Naive B cell (primary cell): ENCODE measurements at regions not wholly inside any gene's neighbourhood (a gene's known extent, or its start where the extent isn't known, plus 50 kb on each side); places are given as distances from the start of the nearest gene placed in this dataset.
"Not testable (repeated sequence)": the region's sequence is repeated elsewhere in the genome, so short reads cannot be mapped to it uniquely, and the experiment has no call there.

Source experiments
- ATAC-seq, 2 donors: fragments of 150-1000 bp; cut with Tn5 transposase; 2 replicates each; pipeline ENCODE4 v1.10.0; 2021; ENCODE audit warnings: low read depth in 2 of 2, mild to moderate bottlenecking in 2 of 2, moderate library complexity in 2 of 2
- DNase-seq: peaks from one replicate; pipeline ENCODE4 v3.0.0; 2022
- H3K27ac Mint-ChIP-seq, 6 donors: one replicate each; pipeline ENCODE4 v1.8.0; 2020 to 2022; ENCODE audit warnings: mild to moderate bottlenecking in 6 of 6, mixed read lengths in 6 of 6, moderate library complexity in 5 of 6, inconsistent platforms in 2 of 6
- H3K27me3 Mint-ChIP-seq, 3 donors: one replicate each; pipeline ENCODE4 v1.8.0; 2021 to 2022; ENCODE audit warnings: mixed read lengths in 3 of 3, mild to moderate bottlenecking in 1 of 3
- H3K36me3 Mint-ChIP-seq, 2 donors: one replicate each; pipeline ENCODE4 v1.8.0; 2020 to 2022; ENCODE audit warnings: mixed read lengths in 2 of 2, inconsistent platforms in 1 of 2, mild to moderate bottlenecking in 1 of 2
- H3K4me1 Mint-ChIP-seq, 3 donors: one replicate each; pipeline ENCODE4 v1.8.0; 2020 to 2022; ENCODE audit warnings: mixed read lengths in 3 of 3, inconsistent platforms in 1 of 3, mild to moderate bottlenecking in 1 of 3, moderate library complexity in 1 of 3
- H3K4me3 Mint-ChIP-seq, 8 donors: one replicate each; pipeline ENCODE4 v1.8.0; 2020 to 2022; ENCODE audit warnings: mild to moderate bottlenecking in 8 of 8, mixed read lengths in 8 of 8, moderate library complexity in 8 of 8, inconsistent platforms in 2 of 8
- H3K9me3 Mint-ChIP-seq, 7 donors: one replicate each; pipeline ENCODE4 v1.8.0; 2020 to 2022; ENCODE audit warnings: mixed read lengths in 7 of 7, mild to moderate bottlenecking in 5 of 7, inconsistent platforms in 2 of 7, moderate library complexity in 1 of 7

DNA sequence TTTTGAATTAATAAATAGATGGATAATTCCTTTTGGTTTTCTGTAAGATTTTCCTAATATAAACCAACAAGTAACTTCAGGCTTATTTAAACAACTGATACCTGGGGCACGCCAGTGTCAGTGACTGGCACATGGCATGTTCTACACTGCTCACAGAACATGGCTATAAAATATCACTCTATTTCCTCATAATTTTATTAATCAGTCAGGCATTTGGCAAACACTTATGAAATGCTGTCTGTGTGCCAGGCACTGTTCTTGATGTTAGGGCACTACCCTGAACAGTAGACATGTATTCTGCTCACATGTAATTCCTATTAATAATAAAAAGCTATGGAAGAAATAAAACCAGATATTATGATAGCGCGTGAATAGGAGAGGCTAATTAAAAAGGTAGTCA, 661.0 kb downstream of the DTWD2 start:
- DNase-seq (no peak), ATAC-seq (no peak)
- H3K36me3 Mint-ChIP-seq = no peaks in the 10 kb centered on the region
- H3K9me3 Mint-ChIP-seq = peaks cover 4 to 16% (median 8%) of the 10 kb centered on the region in 7 donors
- H3K4me1 Mint-ChIP-seq = no peaks in the 10 kb centered on the region
- H3K4me3 Mint-ChIP-seq = no peak overlapping the region
- H3K27me3 Mint-ChIP-seq = peaks cover 0 to 4% (median 0%) of the 10 kb centered on the region in 3 donors
- H3K27ac Mint-ChIP-seq = no peak overlapping the region

GRCh38 chr5:118326481-118327045, 661.8 kb downstream of the DTWD2 start:
- ATAC-seq (no peak), DNase-seq (no peak)
- Mint-ChIP-seq H3K36me3 (no peaks in the 10 kb centered on the region), H3K4me3 (no peak overlapping the region), H3K27ac (no peak overlapping the region), H3K9me3 (peaks cover 8 to 23% (median 11%) of the 10 kb centered on the region in 7 donors), H3K4me1 (no peaks in the 10 kb centered on the region), H3K27me3 (peaks cover 0 to 4% (median 0%) of the 10 kb centered on the region in 3 donors)

GRCh38 chr5:118325931-118326330, 662.4 kb downstream of the DTWD2 start:
- H3K27me3 Mint-ChIP-seq = peaks cover 0 to 4% (median 0%) of the 10 kb centered on the region in 3 donors
- H3K27ac Mint-ChIP-seq = no peak overlapping the region
- H3K4me3 Mint-ChIP-seq = no peak overlapping the region
- DNase-seq (no peak), ATAC-seq (no peak)
- peaks cover 9 to 25% (median 11%) of the 10 kb centered on the region in 7 donors for H3K9me3 Mint-ChIP-seq
- no peaks in the 10 kb centered on the region for H3K36me3 Mint-ChIP-seq
- H3K4me1 Mint-ChIP-seq = no peaks in the 10 kb centered on the region

- not testable (repeated sequence) for ATAC-seq, H3K36me3 Mint-ChIP-seq, H3K4me1 Mint-ChIP-seq, DNase-seq, H3K27me3 Mint-ChIP-seq, H3K4me3 Mint-ChIP-seq
- peak overlapping the region in 1 of 6 donors; percentile 17 for H3K27ac Mint-ChIP-seq
- peaks cover 9 to 30% (median 14%) of the 10 kb centered on the region in 7 donors for H3K9me3 Mint-ChIP-seq
Measured at GRCh38 chr5:118323723-118324122, 664.6 kb downstream of the DTWD2 start.

- DNase-seq (no peak), ATAC-seq (no peak)
- Mint-ChIP-seq H3K4me3 (no peak overlapping the region), H3K36me3 (no peaks in the 10 kb centered on the region), H3K27ac (no peak overlapping the region), H3K9me3 (peaks cover 9 to 30% (median 14%) of the 10 kb centered on the region in 7 donors), H3K4me1 (no peaks in the 10 kb centered on the region), H3K27me3 (peaks cover 0 to 9% (median 0%) of the 10 kb centered on the region in 3 donors)
Measured at GRCh38 chr5:118321081-118321480, 667.3 kb downstream of the DTWD2 start.

GRCh38 chr5:118320121-118320520, 668.2 kb downstream of the DTWD2 start:
- DNase-seq (no peak), ATAC-seq (no peak)
- Mint-ChIP-seq H3K36me3 (no peaks in the 10 kb centered on the region), H3K27me3 (peaks cover 0 to 9% (median 0%) of the 10 kb centered on the region in 3 donors), H3K4me1 (no peaks in the 10 kb centered on the region), H3K9me3 (peaks cover 9 to 29% (median 14%) of the 10 kb centered on the region in 7 donors), H3K4me3 (no peak overlapping the region), H3K27ac (no peak overlapping the region)

DNA sequence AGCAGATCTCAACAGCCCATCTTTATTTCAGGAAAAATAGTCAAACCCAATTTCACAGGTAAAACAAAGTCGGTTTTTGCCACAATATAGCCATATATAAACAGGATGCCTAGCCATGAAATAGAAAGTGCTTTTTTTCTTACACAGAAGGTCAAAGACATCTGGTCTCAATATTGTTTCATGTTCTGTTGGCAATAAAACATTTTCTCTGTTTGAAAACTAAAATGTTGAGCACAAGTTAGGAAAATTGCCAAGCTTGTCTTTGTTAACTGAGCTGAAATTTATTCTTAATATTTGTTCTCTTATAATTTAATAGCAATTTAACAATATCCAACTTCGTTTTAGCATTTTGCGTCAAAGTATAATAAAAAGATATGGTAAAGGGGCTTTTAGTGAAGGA, 673.4 kb downstream of the DTWD2 start:
- H3K4me3 Mint-ChIP-seq = no peak overlapping the region

GRCh38 chr5:118311103-118311819, 677.1 kb downstream of the DTWD2 start:
- no peak for DNase-seq
- Mint-ChIP-seq H3K4me3 (no peak overlapping the region), H3K4me1 (no peaks in the 10 kb centered on the region), H3K9me3 (peaks cover 0 to under 1% (median 0%) of the 10 kb centered on the region in 7 donors), H3K27ac (no peak overlapping the region), H3K36me3 (no peaks in the 10 kb centered on the region), H3K27me3 (no peaks in the 10 kb centered on the region)
- no peak for ATAC-seq

More for the DNA sequence above, 673.4 kb downstream of the DTWD2 start:
- Mint-ChIP-seq H3K9me3 (peaks cover 0 to 2% (median 0%) of the 10 kb centered on the region in 7 donors), H3K27me3 (peaks cover 0 to under 1% (median 0%) of the 10 kb centered on the region in 3 donors), H3K36me3 (no peaks in the 10 kb centered on the region), H3K27ac (peak overlapping the region in 1 of 6 donors; percentile 51), H3K4me1 (no peaks in the 10 kb centered on the region)
- ATAC-seq = no peak
- DNase-seq = no peak

- Mint-ChIP-seq H3K27me3 (no peaks in the 10 kb centered on the region), H3K36me3 (no peaks in the 10 kb centered on the region), H3K4me3 (no peak overlapping the region), H3K4me1 (no peaks in the 10 kb centered on the region), H3K9me3 (peaks cover 0 to 6% (median 0%) of the 10 kb centered on the region in 7 donors), H3K27ac (no peak overlapping the region)
- DNase-seq (no peak), ATAC-seq (no peak)
Measured at GRCh38 chr5:118310401-118310800, 677.9 kb downstream of the DTWD2 start.

GRCh38 chr5:118303296-118303695, 685.1 kb downstream of the DTWD2 start:
- ATAC-seq = no peak
- no peak overlapping the region for H3K27ac Mint-ChIP-seq
- no peak for DNase-seq
- no peaks in the 10 kb centered on the region for H3K4me1 Mint-ChIP-seq
- no peak overlapping the region for H3K4me3 Mint-ChIP-seq
- no peaks in the 10 kb centered on the region for H3K36me3 Mint-ChIP-seq
- H3K9me3 Mint-ChIP-seq = peaks cover 0 to 6% (median 1%) of the 10 kb centered on the region in 7 donors
- H3K27me3 Mint-ChIP-seq = no peaks in the 10 kb centered on the region

DNA sequence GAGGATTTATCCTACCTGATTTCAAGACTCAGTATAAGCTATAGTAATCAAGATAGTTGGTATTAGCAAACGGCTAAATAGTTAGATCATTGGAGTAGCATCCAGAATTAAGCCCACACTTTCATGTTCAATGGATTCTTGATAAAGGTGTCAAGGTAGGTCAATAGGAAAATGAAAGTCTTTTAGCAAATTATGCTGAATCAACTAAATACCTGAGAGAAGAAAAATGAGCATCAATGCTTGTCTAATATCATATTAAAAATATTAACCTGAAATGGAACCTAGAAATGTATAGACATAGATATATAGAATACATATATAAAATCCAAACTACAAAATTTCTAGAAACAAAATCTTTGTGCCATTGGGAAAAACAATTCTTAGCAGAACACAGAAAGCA, 685.6 kb downstream of the DTWD2 start:
- Mint-ChIP-seq H3K4me1 (no peaks in the 10 kb centered on the region), H3K36me3 (no peaks in the 10 kb centered on the region), H3K27ac (no peak overlapping the region), H3K27me3 (no peaks in the 10 kb centered on the region), H3K9me3 (peaks cover 0 to 6% (median 1%) of the 10 kb centered on the region in 7 donors), H3K4me3 (no peak overlapping the region)
- DNase-seq (no peak), ATAC-seq (no peak)

- ATAC-seq (no peak), DNase-seq (no peak)
- no peaks in the 10 kb centered on the region for H3K27me3 Mint-ChIP-seq
- H3K27ac Mint-ChIP-seq = no peak overlapping the region
- H3K4me1 Mint-ChIP-seq = no peaks in the 10 kb centered on the region
- no peaks in the 10 kb centered on the region for H3K36me3 Mint-ChIP-seq
- peaks cover 0 to 6% (median 1%) of the 10 kb centered on the region in 7 donors for H3K9me3 Mint-ChIP-seq
- no peak overlapping the region for H3K4me3 Mint-ChIP-seq
Measured at GRCh38 chr5:118301696-118302095, 686.7 kb downstream of the DTWD2 start.

DNA sequence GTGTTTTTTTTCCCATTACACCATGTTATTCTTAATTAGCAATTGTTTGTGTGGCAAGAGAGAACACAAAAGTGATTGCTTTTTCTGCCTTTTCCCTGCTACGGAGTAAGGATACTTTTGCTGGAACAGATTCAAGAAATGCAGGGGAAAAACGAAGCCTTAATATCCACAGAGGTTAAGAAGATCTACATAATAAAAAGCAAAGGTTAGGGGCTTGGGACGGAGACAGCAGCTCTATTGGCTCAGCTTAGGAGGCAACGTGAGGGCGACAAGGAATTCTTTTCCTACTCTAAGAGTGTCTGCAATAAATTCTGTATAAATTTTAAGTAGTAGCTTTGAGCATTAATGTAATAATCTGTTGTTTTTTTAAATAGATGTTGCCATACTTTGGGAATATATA, 693.3 kb downstream of the DTWD2 start:
- Mint-ChIP-seq H3K4me3 (no peak overlapping the region), H3K36me3 (no peaks in the 10 kb centered on the region), H3K9me3 (peaks cover 0 to 4% (median 2%) of the 10 kb centered on the region in 7 donors), H3K27ac (no peak overlapping the region), H3K27me3 (peaks cover 0 to 4% (median 0%) of the 10 kb centered on the region in 3 donors), H3K4me1 (no peaks in the 10 kb centered on the region)
- ATAC-seq = no peak
- no peak for DNase-seq

DNA sequence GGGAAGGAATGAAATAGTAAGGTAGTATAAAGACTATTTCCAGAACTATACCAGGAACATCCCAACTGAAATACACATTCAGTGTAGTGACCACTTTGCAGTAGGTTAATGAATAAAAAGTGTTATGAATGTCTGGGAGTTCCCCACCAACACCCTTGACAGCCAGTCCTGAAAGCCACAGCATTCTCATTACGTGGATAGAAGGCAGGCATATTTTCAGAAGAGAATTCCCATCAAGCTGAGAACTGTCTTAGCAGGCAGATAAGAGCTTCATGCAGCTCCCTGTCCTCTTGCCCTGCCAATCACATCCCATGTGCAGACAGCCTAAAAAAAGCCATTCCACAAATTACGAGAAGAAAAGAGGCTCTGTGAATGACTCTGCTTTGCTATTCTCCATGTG, 695.0 kb downstream of the DTWD2 start:
- Mint-ChIP-seq H3K4me3 (no peak overlapping the region), H3K9me3 (peaks cover 0 to 4% (median 2%) of the 10 kb centered on the region in 7 donors), H3K27ac (no peak overlapping the region), H3K4me1 (no peaks in the 10 kb centered on the region), H3K36me3 (no peaks in the 10 kb centered on the region), H3K27me3 (peaks cover 0 to 4% (median 0%) of the 10 kb centered on the region in 3 donors)
- no peak for DNase-seq
- ATAC-seq = no peak
